ENCODE measurements at regions not wholly inside any gene's neighbourhood (a gene's known extent, or its start where the extent isn't known, plus 50 kb on each side); places are given as distances from the start of the nearest gene placed in this dataset.

- Histone ChIP-seq H3K27me3 (replicated peaks; ENCODE audit: control insufficient read depth, insufficient read depth, low read length) (peaks cover 1% of the 10 kb centered on the region), H3K36me3 (ENCODE audit: control insufficient read depth, insufficient read depth, low read length) (no peaks in the 10 kb centered on the region), H3K4me3 (replicated peaks; ENCODE audit: low read depth, low read length) (no peak overlapping the region)
- no peak for DNase-seq (ENCODE audit: extremely low read depth, insufficient read length)
- TF ChIP-seq, protein P1, sequence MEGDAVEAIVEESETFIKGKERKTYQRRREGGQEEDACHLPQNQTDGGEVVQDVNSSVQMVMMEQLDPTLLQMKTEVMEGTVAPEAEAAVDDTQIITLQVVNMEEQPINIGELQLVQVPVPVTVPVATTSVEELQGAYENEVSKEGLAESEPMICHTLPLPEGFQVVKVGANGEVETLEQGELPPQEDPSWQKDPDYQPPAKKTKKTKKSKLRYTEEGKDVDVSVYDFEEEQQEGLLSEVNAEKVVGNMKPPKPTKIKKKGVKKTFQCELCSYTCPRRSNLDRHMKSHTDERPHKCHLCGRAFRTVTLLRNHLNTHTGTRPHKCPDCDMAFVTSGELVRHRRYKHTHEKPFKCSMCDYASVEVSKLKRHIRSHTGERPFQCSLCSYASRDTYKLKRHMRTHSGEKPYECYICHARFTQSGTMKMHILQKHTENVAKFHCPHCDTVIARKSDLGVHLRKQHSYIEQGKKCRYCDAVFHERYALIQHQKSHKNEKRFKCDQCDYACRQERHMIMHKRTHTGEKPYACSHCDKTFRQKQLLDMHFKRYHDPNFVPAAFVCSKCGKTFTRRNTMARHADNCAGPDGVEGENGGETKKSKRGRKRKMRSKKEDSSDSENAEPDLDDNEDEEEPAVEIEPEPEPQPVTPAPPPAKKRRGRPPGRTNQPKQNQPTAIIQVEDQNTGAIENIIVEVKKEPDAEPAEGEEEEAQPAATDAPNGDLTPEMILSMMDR (IDR thresholded peaks at IDR 0.05; ENCODE audit: insufficient read depth, low read length, poor library complexity, severe bottlenecking), result no peak
Observed at GRCh38 chr13:39108783-39109182, 70.5 kb downstream of the NHLRC3 start.

DNA sequence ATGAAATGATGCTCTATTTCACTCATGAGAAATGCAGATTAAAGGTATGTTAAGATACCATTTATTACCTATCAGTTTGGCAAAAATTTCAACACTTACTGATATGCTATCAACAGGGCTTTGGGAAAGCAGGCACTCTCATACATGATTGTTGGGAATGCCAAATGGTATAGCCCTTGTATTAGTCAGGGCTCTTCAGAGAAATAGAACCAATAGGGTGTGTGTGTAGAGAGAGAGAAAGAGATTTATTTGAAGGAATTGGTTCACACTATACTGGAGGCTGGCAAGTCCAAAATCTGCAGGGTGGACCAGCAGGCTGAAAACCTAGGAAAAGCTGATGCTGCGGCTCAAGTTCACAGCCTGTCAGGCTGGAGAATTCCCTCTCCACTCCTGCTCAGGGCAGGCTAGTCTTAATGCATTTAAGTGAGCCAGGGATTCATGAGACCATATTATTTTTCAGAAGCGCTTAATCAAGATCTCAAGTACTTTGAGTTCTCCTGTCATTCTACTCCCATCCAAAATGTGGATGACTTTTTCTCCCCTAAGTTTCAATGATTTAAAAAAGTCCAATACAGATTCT, 72.4 kb downstream of the NHLRC3 start:
- DNase-seq (ENCODE audit: extremely low read depth, insufficient read length), result no peak
- Histone ChIP-seq H3K27me3 (replicated peaks; ENCODE audit: control insufficient read depth, insufficient read depth, low read length) (peaks cover 1% of the 10 kb centered on the region), H3K4me3 (replicated peaks; ENCODE audit: low read depth, low read length) (no peak overlapping the region), H3K36me3 (ENCODE audit: control insufficient read depth, insufficient read depth, low read length) (no peaks in the 10 kb centered on the region)
- TF ChIP-seq, protein P1 (IDR thresholded peaks at IDR 0.05; ENCODE audit: insufficient read depth, low read length, poor library complexity, severe bottlenecking), result no peak

DNA sequence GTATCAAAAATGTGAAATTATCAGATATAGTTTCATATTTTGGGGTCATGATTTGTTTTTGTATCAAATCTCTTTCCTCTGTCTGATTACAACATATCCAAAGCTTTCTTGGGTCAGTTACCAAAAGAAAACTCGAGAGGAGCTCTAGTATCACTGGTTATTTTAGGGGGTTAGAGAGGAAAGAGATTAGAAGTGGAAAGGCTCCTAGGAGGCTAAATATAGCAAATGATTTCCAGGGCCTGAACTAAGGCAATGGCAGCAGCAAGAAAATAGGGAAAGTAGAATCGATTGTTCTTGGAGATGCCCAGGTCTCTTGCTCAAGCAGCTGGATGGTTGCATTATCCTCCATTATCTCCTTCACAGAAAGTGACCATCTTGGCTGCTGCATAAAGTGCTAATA, 72.9 kb downstream of the NHLRC3 start:
- TF ChIP-seq, protein P1 (IDR thresholded peaks at IDR 0.05; ENCODE audit: insufficient read depth, low read length, poor library complexity, severe bottlenecking), result no peak
- no peak for DNase-seq (ENCODE audit: extremely low read depth, insufficient read length)
- no peaks in the 10 kb centered on the region for H3K36me3 ChIP-seq (ENCODE audit: control insufficient read depth, insufficient read depth, low read length)
- no peak overlapping the region for H3K4me3 ChIP-seq (replicated peaks; ENCODE audit: low read depth, low read length)
- peaks cover 1% of the 10 kb centered on the region for H3K27me3 ChIP-seq (replicated peaks; ENCODE audit: control insufficient read depth, insufficient read depth, low read length)

- Histone ChIP-seq H3K4me3 (replicated peaks; ENCODE audit: low read depth, low read length) (no peak overlapping the region), H3K36me3 (ENCODE audit: control insufficient read depth, insufficient read depth, low read length) (no peaks in the 10 kb centered on the region), H3K27me3 (replicated peaks; ENCODE audit: control insufficient read depth, insufficient read depth, low read length) (no peaks in the 10 kb centered on the region)
- DNase-seq (ENCODE audit: extremely low read depth, insufficient read length), result no peak
- TF ChIP-seq, protein P1 (IDR thresholded peaks at IDR 0.05; ENCODE audit: insufficient read depth, low read length, poor library complexity, severe bottlenecking), result no peak
Observed at GRCh38 chr13:39119422-39119821, 81.2 kb downstream of the NHLRC3 start.

DNA sequence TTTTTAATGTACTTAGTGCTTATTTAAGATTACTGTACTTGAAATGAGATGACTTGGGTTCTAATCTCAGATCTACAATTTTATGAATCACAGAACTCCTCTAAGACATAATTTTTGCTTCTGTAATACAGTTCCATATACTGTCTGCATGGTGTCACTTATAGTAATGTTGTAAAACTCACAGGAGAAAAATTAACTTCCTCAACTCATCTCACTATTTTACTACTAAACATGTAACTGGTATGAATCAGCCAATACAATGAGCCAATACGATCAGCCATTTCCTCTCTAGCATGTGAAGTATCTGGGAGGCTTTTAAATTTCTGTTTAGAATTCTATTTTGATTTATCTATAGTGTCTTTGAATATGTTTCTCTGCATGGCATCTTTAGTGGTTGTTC, 85.3 kb downstream of the NHLRC3 start:
- H3K4me3 ChIP-seq (replicated peaks; ENCODE audit: low read depth, low read length), result no peak overlapping the region
- TF ChIP-seq, protein P1 (IDR thresholded peaks at IDR 0.05; ENCODE audit: insufficient read depth, low read length, poor library complexity, severe bottlenecking), result no peak
- no peaks in the 10 kb centered on the region for H3K36me3 ChIP-seq (ENCODE audit: control insufficient read depth, insufficient read depth, low read length)
- H3K27me3 ChIP-seq (replicated peaks; ENCODE audit: control insufficient read depth, insufficient read depth, low read length), result no peaks in the 10 kb centered on the region
- DNase-seq (ENCODE audit: extremely low read depth, insufficient read length), result no peak

GRCh38 chr13:39129213-39129612, 91.0 kb downstream of the NHLRC3 start:
- TF ChIP-seq, protein P1 (IDR thresholded peaks at IDR 0.05; ENCODE audit: insufficient read depth, low read length, poor library complexity, severe bottlenecking), result no peak
- Histone ChIP-seq H3K4me3 (replicated peaks; ENCODE audit: low read depth, low read length) (no peak overlapping the region), H3K27me3 (replicated peaks; ENCODE audit: control insufficient read depth, insufficient read depth, low read length) (no peaks in the 10 kb centered on the region; the same call in 1 of the 2 replicates), H3K36me3 (ENCODE audit: control insufficient read depth, insufficient read depth, low read length) (no peaks in the 10 kb centered on the region)
- DNase-seq (ENCODE audit: extremely low read depth, insufficient read length), result no peak
